ENCODE measurements at regions not wholly inside any gene's neighbourhood (a gene's known extent, or its start where the extent isn't known, plus 50 kb on each side); places are given as distances from the start of the nearest gene placed in this dataset.

- FAIRE-seq = no peak
- DNase-seq (ENCODE audit: insufficient read length, low spot score) = no peak
- no peak for TF ChIP-seq CTCF (IDR thresholded peaks at IDR 0.05; ENCODE audit: insufficient read depth, missing control alignments)
Measured at GRCh38 chr17:72387969-72388368, 267.1 kb downstream of the SOX9 start.

- no peak for DNase-seq (ENCODE audit: insufficient read length, low spot score)
- TF ChIP-seq CTCF (IDR thresholded peaks at IDR 0.05; ENCODE audit: insufficient read depth, missing control alignments) = peak; percentile 1
- FAIRE-seq = no peak
Measured at GRCh38 chr17:72388765-72389473, 268.1 kb downstream of the SOX9 start.

GRCh38 chr17:72390675-72391508 lies 270.1 kb downstream of the SOX9 start:
- TF ChIP-seq CTCF (IDR thresholded peaks at IDR 0.05; ENCODE audit: insufficient read depth, missing control alignments) = no peak
- FAIRE-seq (no peak), DNase-seq (ENCODE audit: insufficient read length, low spot score) (no peak)

- FAIRE-seq (no peak), DNase-seq (ENCODE audit: insufficient read length, low spot score) (no peak)
- no peak for TF ChIP-seq CTCF (IDR thresholded peaks at IDR 0.05; ENCODE audit: insufficient read depth, missing control alignments)
Measured at GRCh38 chr17:72392056-72393010, 271.5 kb downstream of the SOX9 start.

GRCh38 chr17:72393553-72393952 lies 272.7 kb downstream of the SOX9 start:
- FAIRE-seq (no peak), DNase-seq (ENCODE audit: insufficient read length, low spot score) (no peak)
- no peak for TF ChIP-seq CTCF (IDR thresholded peaks at IDR 0.05; ENCODE audit: insufficient read depth, missing control alignments)

- DNase-seq (ENCODE audit: insufficient read length, low spot score) (no peak), FAIRE-seq (no peak)
- TF ChIP-seq CTCF (IDR thresholded peaks at IDR 0.05; ENCODE audit: insufficient read depth, missing control alignments) = no peak
Measured at GRCh38 chr17:72394531-72394930, 273.7 kb downstream of the SOX9 start.
